ENCODE measurements at regions not wholly inside any gene's neighbourhood (a gene's known extent, or its start where the extent isn't known, plus 50 kb on each side); places are given as distances from the start of the nearest gene placed in this dataset.
"Not testable (repeated sequence)": the region's sequence is repeated elsewhere in the genome, so short reads cannot be mapped to it uniquely, and the experiment has no call there.

DNA sequence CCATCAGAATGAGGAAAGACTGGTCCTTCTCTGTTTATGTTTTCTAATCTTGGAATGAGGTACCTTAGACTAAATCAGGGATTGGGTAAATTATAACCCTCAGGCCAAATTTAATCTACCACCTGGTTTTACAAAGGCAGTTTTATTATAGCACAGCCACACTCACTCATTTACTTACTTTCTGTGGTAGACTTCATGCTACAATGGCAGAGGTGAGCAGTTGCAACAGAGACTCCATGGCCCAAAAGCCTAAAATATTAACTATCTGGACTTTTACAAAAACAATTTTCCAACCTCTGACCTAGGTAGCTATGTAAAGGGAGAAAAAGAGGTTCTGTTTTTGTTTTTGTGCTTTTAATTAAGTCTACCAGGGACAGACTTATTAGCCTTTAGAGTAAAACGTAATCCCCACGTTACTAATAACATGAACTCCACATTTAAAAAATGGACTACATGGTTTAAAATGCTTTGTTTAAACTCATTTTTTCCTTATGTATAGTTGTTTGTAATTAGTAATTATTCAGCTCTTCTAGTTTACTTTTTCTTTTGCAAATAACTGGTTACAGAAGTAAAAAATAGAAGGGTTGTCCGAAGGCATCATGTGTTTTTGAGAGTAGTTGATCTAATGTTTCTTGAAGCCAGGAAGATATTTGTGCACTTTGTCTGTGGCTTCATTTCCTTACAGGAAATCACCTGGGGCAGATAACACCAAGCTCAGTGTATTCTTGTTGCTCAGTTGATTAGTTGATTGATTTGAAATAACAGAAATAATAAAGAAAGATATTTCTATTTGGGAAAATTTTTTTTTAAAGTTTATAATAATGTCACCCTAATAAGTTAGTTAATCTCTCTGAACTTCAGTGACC, 57.6 kb upstream of the ATP2B1 start:
- Mint-ChIP-seq H3K27ac (no peak overlapping the region), H3K4me1 (no peaks in the 10 kb centered on the region), H3K4me3 (no peak overlapping the region), H3K36me3 (ENCODE audit: low read depth) (no peaks in the 10 kb centered on the region), H3K9me3 (peaks cover 2% of the 10 kb centered on the region), H3K27me3 (ENCODE audit: low read depth) (no peaks in the 10 kb centered on the region)
- TF ChIP-seq, protein P1, sequence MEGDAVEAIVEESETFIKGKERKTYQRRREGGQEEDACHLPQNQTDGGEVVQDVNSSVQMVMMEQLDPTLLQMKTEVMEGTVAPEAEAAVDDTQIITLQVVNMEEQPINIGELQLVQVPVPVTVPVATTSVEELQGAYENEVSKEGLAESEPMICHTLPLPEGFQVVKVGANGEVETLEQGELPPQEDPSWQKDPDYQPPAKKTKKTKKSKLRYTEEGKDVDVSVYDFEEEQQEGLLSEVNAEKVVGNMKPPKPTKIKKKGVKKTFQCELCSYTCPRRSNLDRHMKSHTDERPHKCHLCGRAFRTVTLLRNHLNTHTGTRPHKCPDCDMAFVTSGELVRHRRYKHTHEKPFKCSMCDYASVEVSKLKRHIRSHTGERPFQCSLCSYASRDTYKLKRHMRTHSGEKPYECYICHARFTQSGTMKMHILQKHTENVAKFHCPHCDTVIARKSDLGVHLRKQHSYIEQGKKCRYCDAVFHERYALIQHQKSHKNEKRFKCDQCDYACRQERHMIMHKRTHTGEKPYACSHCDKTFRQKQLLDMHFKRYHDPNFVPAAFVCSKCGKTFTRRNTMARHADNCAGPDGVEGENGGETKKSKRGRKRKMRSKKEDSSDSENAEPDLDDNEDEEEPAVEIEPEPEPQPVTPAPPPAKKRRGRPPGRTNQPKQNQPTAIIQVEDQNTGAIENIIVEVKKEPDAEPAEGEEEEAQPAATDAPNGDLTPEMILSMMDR (IDR thresholded peaks at IDR 0.05; ENCODE audit: unreplicated experiment in 3 of 3) = no peak

DNA sequence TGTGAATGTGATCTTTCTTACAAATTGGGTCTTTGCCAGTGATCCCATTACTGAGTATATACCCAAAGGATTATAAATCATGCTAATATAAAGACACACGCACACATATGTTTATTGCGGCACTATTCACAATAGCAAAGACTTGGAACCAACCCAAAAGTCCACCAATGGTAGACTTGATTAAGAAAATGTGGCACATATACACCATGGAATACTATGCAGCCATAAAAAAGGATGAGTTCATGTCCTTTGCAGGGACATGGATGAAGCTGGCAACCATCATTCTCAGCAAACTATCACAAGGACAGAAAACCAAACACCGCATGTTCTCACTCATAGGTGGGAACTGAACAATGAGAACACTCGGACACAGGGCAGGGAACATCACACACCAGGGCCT, 55.5 kb upstream of the ATP2B1 start:
- not testable (repeated sequence) for H3K36me3 Mint-ChIP-seq (ENCODE audit: low read depth); H3K27me3 Mint-ChIP-seq (ENCODE audit: low read depth); H3K27ac Mint-ChIP-seq; H3K4me1 Mint-ChIP-seq; H3K4me3 Mint-ChIP-seq; H3K9me3 Mint-ChIP-seq

DNA sequence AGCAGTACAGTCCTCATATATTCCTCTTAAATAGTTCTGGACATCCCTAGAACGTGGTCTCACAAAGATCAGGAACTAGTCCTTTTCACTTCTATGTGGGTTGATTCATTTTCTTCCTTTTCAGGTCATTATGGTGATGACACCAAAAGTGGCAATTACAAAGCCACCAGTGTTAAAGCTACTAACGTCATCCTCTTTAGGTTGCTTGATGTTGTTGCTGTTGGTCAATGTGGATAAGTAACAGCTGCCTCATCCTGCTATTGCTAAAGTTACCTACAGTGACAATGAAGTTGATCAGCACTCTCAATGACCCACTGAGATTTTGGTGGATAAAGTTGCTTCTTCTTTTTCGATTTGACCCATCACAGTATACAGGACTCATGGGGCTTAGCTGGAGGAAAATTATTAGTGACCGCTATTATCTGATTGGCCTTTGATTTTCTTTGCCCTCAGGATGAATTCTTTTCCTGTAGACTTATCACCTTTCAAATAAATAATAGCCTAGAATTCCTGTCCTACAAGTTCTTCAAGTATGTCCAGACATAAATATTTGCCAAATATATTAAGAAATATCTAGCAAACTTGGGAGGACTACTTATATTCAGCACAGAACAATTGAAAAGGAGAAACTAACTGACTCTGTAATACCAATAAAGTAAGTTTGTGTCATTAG, 54.0 kb upstream of the ATP2B1 start:
- TF ChIP-seq, protein P1 (IDR thresholded peaks at IDR 0.05; ENCODE audit: unreplicated experiment in 3 of 3) = no peak
- no peak overlapping the region for H3K27ac Mint-ChIP-seq
- no peak overlapping the region for H3K4me3 Mint-ChIP-seq
- peaks cover 2% of the 10 kb centered on the region for H3K9me3 Mint-ChIP-seq
- H3K27me3 Mint-ChIP-seq (ENCODE audit: low read depth) = no peaks in the 10 kb centered on the region
- H3K4me1 Mint-ChIP-seq = no peaks in the 10 kb centered on the region
- no peaks in the 10 kb centered on the region for H3K36me3 Mint-ChIP-seq (ENCODE audit: low read depth)

DNA sequence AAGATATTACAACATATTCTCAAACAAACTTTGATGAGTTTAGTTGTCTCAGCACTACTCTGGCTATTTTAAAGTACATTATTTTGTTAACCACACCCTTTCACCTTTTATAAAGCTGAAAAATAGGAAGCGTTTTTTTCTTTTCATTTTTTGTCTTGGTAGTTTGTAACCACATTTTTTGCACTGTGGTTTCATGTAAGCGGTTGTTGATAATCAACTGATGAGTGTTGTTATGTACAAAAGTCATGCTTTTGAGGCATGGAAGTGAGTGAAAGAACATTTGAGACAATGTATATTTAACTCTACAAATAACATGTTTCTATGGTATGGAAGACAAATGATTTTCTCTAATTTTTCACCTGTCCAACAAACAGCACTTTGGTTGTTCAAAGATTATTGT, 52.1 kb upstream of the ATP2B1 start:
- no peaks in the 10 kb centered on the region for H3K9me3 Mint-ChIP-seq
- no peaks in the 10 kb centered on the region for H3K4me1 Mint-ChIP-seq
- H3K27me3 Mint-ChIP-seq (ENCODE audit: low read depth) = no peaks in the 10 kb centered on the region
- TF ChIP-seq, protein P1 (IDR thresholded peaks at IDR 0.05; ENCODE audit: unreplicated experiment in 3 of 3) = no peak
- H3K36me3 Mint-ChIP-seq (ENCODE audit: low read depth) = no peaks in the 10 kb centered on the region
- H3K27ac Mint-ChIP-seq = no peak overlapping the region
- H3K4me3 Mint-ChIP-seq = no peak overlapping the region

Data from nephron (organoid).